ENCODE measurements at regions not wholly inside any gene's neighbourhood (a gene's known extent, or its start where the extent isn't known, plus 50 kb on each side); places are given as distances from the start of the nearest gene placed in this dataset.

GRCh38 chr3:157807280-157807679 lies 298.9 kb downstream of the SHOX2 start:
- DNase-seq (ENCODE audit: low read depth): no peak

- no peak for DNase-seq (ENCODE audit: low read depth)
These were observed 300.7 kb downstream of the SHOX2 start for GRCh38 chr3:157805538-157805937.

GRCh38 chr3:157794771-157795170 lies 291.6 kb upstream of the VEPH1 start:
- no peak for DNase-seq (ENCODE audit: low read depth)

GRCh38 chr3:157793745-157794144 lies 290.5 kb upstream of the VEPH1 start:
- DNase-seq (ENCODE audit: low read depth): no peak

- no peak for DNase-seq (ENCODE audit: low read depth)
These were observed 285.9 kb upstream of the VEPH1 start for GRCh38 chr3:157789162-157789561.

GRCh38 chr3:157786618-157787017 lies 283.4 kb upstream of the VEPH1 start:
- DNase-seq (ENCODE audit: low read depth): no peak

GRCh38 chr3:157786211-157786610 lies 283.0 kb upstream of the VEPH1 start:
- no peak for DNase-seq (ENCODE audit: low read depth)

- DNase-seq (ENCODE audit: low read depth): no peak
These were observed 282.0 kb upstream of the VEPH1 start for GRCh38 chr3:157785102-157785826.

- no peak for DNase-seq (ENCODE audit: low read depth)
These were observed 279.0 kb upstream of the VEPH1 start for GRCh38 chr3:157782236-157782635.

GRCh38 chr3:157776861-157777260 lies 273.6 kb upstream of the VEPH1 start:
- DNase-seq (ENCODE audit: low read depth): no peak

- DNase-seq (ENCODE audit: low read depth): no peak
These were observed 272.2 kb upstream of the VEPH1 start for GRCh38 chr3:157775446-157775845.

- DNase-seq (ENCODE audit: low read depth): no peak
These were observed 266.2 kb upstream of the VEPH1 start for GRCh38 chr3:157769378-157769777.

- no peak for DNase-seq (ENCODE audit: low read depth)
These were observed 264.4 kb upstream of the VEPH1 start for GRCh38 chr3:157767607-157768006.

GRCh38 chr3:157763644-157764043 lies 260.4 kb upstream of the VEPH1 start:
- no peak for DNase-seq (ENCODE audit: low read depth)

GRCh38 chr3:157759311-157759710 lies 256.1 kb upstream of the VEPH1 start:
- DNase-seq (ENCODE audit: low read depth): no peak

GRCh38 chr3:157755233-157755632 lies 252.0 kb upstream of the VEPH1 start:
- DNase-seq (ENCODE audit: low read depth): no peak

- no peak for DNase-seq (ENCODE audit: low read depth)
These were observed 251.2 kb upstream of the VEPH1 start for GRCh38 chr3:157754451-157754850.

- no peak for DNase-seq (ENCODE audit: low read depth)
These were observed 250.5 kb upstream of the VEPH1 start for GRCh38 chr3:157753787-157754136.

GRCh38 chr3:157752956-157753786 lies 250.0 kb upstream of the VEPH1 start:
- DNase-seq (ENCODE audit: low read depth): no peak

GRCh38 chr3:157752554-157752953 lies 249.3 kb upstream of the VEPH1 start:
- no peak for DNase-seq (ENCODE audit: low read depth)

GRCh38 chr3:157751386-157751785 lies 248.2 kb upstream of the VEPH1 start:
- DNase-seq (ENCODE audit: low read depth): no peak

GRCh38 chr3:157746391-157746790 lies 243.2 kb upstream of the VEPH1 start:
- no peak for DNase-seq (ENCODE audit: low read depth)

GRCh38 chr3:157741607-157742006 lies 238.4 kb upstream of the VEPH1 start:
- no peak for DNase-seq (ENCODE audit: low read depth)

GRCh38 chr3:157738441-157738840 lies 235.2 kb upstream of the VEPH1 start:
- DNase-seq (ENCODE audit: low read depth): no peak
